ENCODE measurements at regions not wholly inside any gene's neighbourhood (a gene's known extent, or its start where the extent isn't known, plus 50 kb on each side); places are given as distances from the start of the nearest gene placed in this dataset.

- 0 out of 2 replicates have a peak overlapping the region, but pooled peaks have one; percentile 8 for H3K27ac ChIP-seq
Measured at GRCh38 chr2:43025709-43026295, 200.6 kb downstream of the ZFP36L2 start.

GRCh38 chr2:43024515-43025011 is 201.8 kb downstream of the ZFP36L2 start:
- H3K4me1 ChIP-seq = peaks cover 22% of the 10 kb centered on the region
- peak overlapping the region; percentile 41 for H3K4me2 ChIP-seq
- H3K4me3 ChIP-seq = no peak overlapping the region
- no peaks in the 10 kb centered on the region for H3K27me3 ChIP-seq
- H4K20me1 ChIP-seq = no peaks in the 10 kb centered on the region
- H3K27ac ChIP-seq = 0 out of 2 replicates have a peak overlapping the region, but pooled peaks have one; percentile 21
- no peak overlapping the region for H3K9ac ChIP-seq
- no peak for TF ChIP-seq Cebpa-rat (IDR thresholded peaks at IDR 0.05)
- peaks cover 30% of the 10 kb centered on the region for H3K9me3 ChIP-seq
- peaks cover 7% of the 10 kb centered on the region; the same call in 1 of the 2 replicates for H3K36me3 ChIP-seq

More at GRCh38 chr2:43025709-43026295, 200.6 kb downstream of the ZFP36L2 start:
- Histone ChIP-seq H3K36me3 (peaks cover 7% of the 10 kb centered on the region; the same call in 1 of the 2 replicates), H3K4me2 (peak overlapping the region; percentile 41; the same call in 1 of the 2 replicates), H3K27me3 (no peaks in the 10 kb centered on the region), H3K9ac (no peak overlapping the region), H3K9me3 (peaks cover 18% of the 10 kb centered on the region), H3K4me1 (peaks cover 22% of the 10 kb centered on the region), H4K20me1 (no peaks in the 10 kb centered on the region), H3K4me3 (no peak overlapping the region)
- TF ChIP-seq Cebpa-rat (IDR thresholded peaks at IDR 0.05) = no peak

- Histone ChIP-seq H3K4me3 (no peak overlapping the region), H3K27ac (0 out of 2 replicates have a peak overlapping the region, but pooled peaks have one; percentile 21), H3K9ac (no peak overlapping the region), H3K9me3 (peaks cover 33% of the 10 kb centered on the region), H3K27me3 (no peaks in the 10 kb centered on the region), H3K4me2 (0 out of 2 replicates have a peak overlapping the region, but pooled peaks have one; percentile 41), H4K20me1 (no peaks in the 10 kb centered on the region), H3K4me1 (peaks cover 22% of the 10 kb centered on the region), H3K36me3 (peaks cover 7% of the 10 kb centered on the region; the same call in 1 of the 2 replicates)
- TF ChIP-seq Cebpa-rat (IDR thresholded peaks at IDR 0.05) = no peak
Measured at GRCh38 chr2:43023791-43024514, 202.5 kb downstream of the ZFP36L2 start.

GRCh38 chr2:43022896-43023295 is 203.5 kb downstream of the ZFP36L2 start:
- Histone ChIP-seq H3K4me2 (no peak overlapping the region), H3K27me3 (no peaks in the 10 kb centered on the region), H3K4me1 (peaks cover 22% of the 10 kb centered on the region), H3K9ac (no peak overlapping the region), H3K36me3 (peaks cover 7% of the 10 kb centered on the region; the same call in 1 of the 2 replicates), H3K9me3 (peaks cover 33% of the 10 kb centered on the region), H3K27ac (no peak overlapping the region), H4K20me1 (no peaks in the 10 kb centered on the region), H3K4me3 (no peak overlapping the region)
- TF ChIP-seq Cebpa-rat (IDR thresholded peaks at IDR 0.05) = no peak

GRCh38 chr2:43021791-43022509 is 204.5 kb downstream of the ZFP36L2 start:
- Histone ChIP-seq H3K27me3 (no peaks in the 10 kb centered on the region), H3K4me3 (no peak overlapping the region), H3K9ac (no peak overlapping the region), H3K4me2 (no peak overlapping the region), H3K27ac (no peak overlapping the region), H4K20me1 (no peaks in the 10 kb centered on the region), H3K4me1 (peaks cover 21% of the 10 kb centered on the region), H3K36me3 (peaks cover 7% of the 10 kb centered on the region; the same call in 1 of the 2 replicates), H3K9me3 (peaks cover 33% of the 10 kb centered on the region)
- no peak for TF ChIP-seq Cebpa-rat (IDR thresholded peaks at IDR 0.05)

GRCh38 chr2:43020990-43021669 is 205.3 kb downstream of the ZFP36L2 start:
- TF ChIP-seq Cebpa-rat (IDR thresholded peaks at IDR 0.05) = no peak
- no peak overlapping the region for H3K4me3 ChIP-seq
- peaks cover 18% of the 10 kb centered on the region for H3K4me1 ChIP-seq
- no peak overlapping the region for H3K9ac ChIP-seq
- H4K20me1 ChIP-seq = no peaks in the 10 kb centered on the region
- H3K36me3 ChIP-seq = peaks cover 7% of the 10 kb centered on the region; the same call in 1 of the 2 replicates
- H3K4me2 ChIP-seq = no peak overlapping the region
- no peak overlapping the region for H3K27ac ChIP-seq
- no peaks in the 10 kb centered on the region for H3K27me3 ChIP-seq
- peaks cover 33% of the 10 kb centered on the region for H3K9me3 ChIP-seq

- Histone ChIP-seq H3K36me3 (peaks cover 7% of the 10 kb centered on the region; the same call in 1 of the 2 replicates), H4K20me1 (no peaks in the 10 kb centered on the region), H3K9ac (no peak overlapping the region), H3K9me3 (peaks cover 33% of the 10 kb centered on the region), H3K27me3 (no peaks in the 10 kb centered on the region), H3K4me2 (no peak overlapping the region), H3K27ac (no peak overlapping the region), H3K4me3 (no peak overlapping the region), H3K4me1 (peaks cover 13% of the 10 kb centered on the region)
- no peak for TF ChIP-seq Cebpa-rat (IDR thresholded peaks at IDR 0.05)
Measured at GRCh38 chr2:43020296-43020695, 206.1 kb downstream of the ZFP36L2 start.

- Histone ChIP-seq H3K4me1 (peaks cover 7% of the 10 kb centered on the region), H3K4me3 (no peak overlapping the region), H3K9ac (no peak overlapping the region), H3K36me3 (peaks cover 7% of the 10 kb centered on the region; the same call in 1 of the 2 replicates), H3K27me3 (no peaks in the 10 kb centered on the region), H3K27ac (no peak overlapping the region), H3K9me3 (peaks cover 33% of the 10 kb centered on the region), H4K20me1 (no peaks in the 10 kb centered on the region), H3K4me2 (no peak overlapping the region)
- TF ChIP-seq Cebpa-rat (IDR thresholded peaks at IDR 0.05) = no peak
Measured at GRCh38 chr2:43019536-43020183, 206.7 kb downstream of the ZFP36L2 start.

- Histone ChIP-seq H3K4me1 (no peaks in the 10 kb centered on the region), H4K20me1 (no peaks in the 10 kb centered on the region), H3K4me2 (no peak overlapping the region), H3K27me3 (no peaks in the 10 kb centered on the region), H3K36me3 (peaks cover 7% of the 10 kb centered on the region; the same call in 1 of the 2 replicates), H3K9ac (no peak overlapping the region), H3K9me3 (peaks cover 33% of the 10 kb centered on the region), H3K4me3 (no peak overlapping the region), H3K27ac (no peak overlapping the region)
- no peak for TF ChIP-seq Cebpa-rat (IDR thresholded peaks at IDR 0.05)
Measured at GRCh38 chr2:43019025-43019367, 207.4 kb downstream of the ZFP36L2 start.

All from BLaER1 (cell line).